ENCODE measurements at regions not wholly inside any gene's neighbourhood (a gene's known extent, or its start where the extent isn't known, plus 50 kb on each side); places are given as distances from the start of the nearest gene placed in this dataset.

- Histone ChIP-seq H3K27me3 (ENCODE audit: control insufficient read depth in 2 of 2, insufficient read depth in 2 of 2, low read length in 2 of 2) (no peaks in the 10 kb centered on the region), H3K9ac (ENCODE audit: insufficient read depth, low read length, poor library complexity, severe bottlenecking) (no peak overlapping the region), H3K79me2 (ENCODE audit: insufficient read depth, low read length) (no peaks in the 10 kb centered on the region), H3K36me3 (replicated peaks in 1 of 2; ENCODE audit: control insufficient read depth in 1 of 2, insufficient read depth in 2 of 2, low read length in 2 of 2) (no peaks in the 10 kb centered on the region), H3K9me3 (replicated peaks in 1 of 2; ENCODE audit: control insufficient read depth in 1 of 2, insufficient read depth in 1 of 2, low read length in 2 of 2) (no peaks in the 10 kb centered on the region), H3K4me3 (replicated peaks in 1 of 3; ENCODE audit: low read depth in 2 of 3, low read length in 3 of 3) (peak overlapping the region in 1 of 3 experiments; percentile 11), H3K4me1 (ENCODE audit: control insufficient read depth in 1 of 2, insufficient read depth in 2 of 2, low read length in 2 of 2) (peaks cover 27 to 32% of the 10 kb centered on the region in 2 donors), H4K20me1 (ENCODE audit: insufficient read depth, low read length) (no peaks in the 10 kb centered on the region), H3K27ac (ENCODE audit: low read depth in 1 of 2, low read length in 2 of 2) (peak overlapping the region; percentile 4 to 26), H2AFZ (ENCODE audit: insufficient read depth, low read depth, low read length, poor library complexity, severe bottlenecking) (peak overlapping the region; percentile 29), H3K4me2 (replicated peaks; ENCODE audit: extremely low read depth, low read length, poor library complexity, severe bottlenecking) (peak overlapping the region; percentile 51)
- no peaks in the 10 kb centered on the region for H3K36me3 Mint-ChIP-seq
- 10% methylated on average over 2 of the region's 10 CpGs for WGBS (ENCODE audit: insufficient coverage)
- H3K27ac Mint-ChIP-seq: peak overlapping the region in 5 of 7 donors; percentile 6 to 58 (median 14)
- H3K9me3 Mint-ChIP-seq: peaks cover 0 to 5% (median 0%) of the 10 kb centered on the region in 7 donors
- H3K27me3 Mint-ChIP-seq (ENCODE audit: low read depth in 3 of 3): peaks cover 10 to 24% (median 17%) of the 10 kb centered on the region in 3 donors
- TF ChIP-seq CTCF (IDR thresholded peaks at IDR 0.05): no peak
- H3K4me3 Mint-ChIP-seq: peak overlapping the region; percentile 43 to 59
- H3K4me1 Mint-ChIP-seq: peaks cover 32% of the 10 kb centered on the region
- DNase-seq: peak; percentile 35 to 52 (median 48)
- intact Hi-C loops (cut with micrococcal nuclease): no loop called here
Measured at GRCh38 chr1:112841825-112842224, 114.2 kb downstream of the SLC16A1 start.

GRCh38 chr1:112840631-112841624 is 115.1 kb downstream of the SLC16A1 start:
- intact Hi-C loops (cut with micrococcal nuclease): no loop called here
- Mint-ChIP-seq H3K27me3 (ENCODE audit: low read depth in 3 of 3) (peaks cover 10 to 23% (median 17%) of the 10 kb centered on the region in 3 donors), H3K36me3 (no peaks in the 10 kb centered on the region), H3K4me3 (peak overlapping the region in 1 of 2 donors; percentile 59), H3K4me1 (peaks cover 32% of the 10 kb centered on the region), H3K9me3 (peaks cover 0 to 5% (median 0%) of the 10 kb centered on the region in 7 donors), H3K27ac (peak overlapping the region in 6 of 7 donors; percentile 40 to 83 (median 62))
- DNase-seq: peak; percentile 9 to 20 (median 11)
- Histone ChIP-seq H3K27ac (ENCODE audit: low read depth in 1 of 2, low read length in 2 of 2) (peak overlapping the region; percentile 9 to 51), H3K9me3 (replicated peaks in 1 of 2; ENCODE audit: control insufficient read depth in 1 of 2, insufficient read depth in 1 of 2, low read length in 2 of 2) (no peaks in the 10 kb centered on the region), H3K79me2 (ENCODE audit: insufficient read depth, low read length) (no peaks in the 10 kb centered on the region), H3K36me3 (replicated peaks in 1 of 2; ENCODE audit: control insufficient read depth in 1 of 2, insufficient read depth in 2 of 2, low read length in 2 of 2) (no peaks in the 10 kb centered on the region), H4K20me1 (ENCODE audit: insufficient read depth, low read length) (no peaks in the 10 kb centered on the region), H3K4me3 (replicated peaks in 1 of 3; ENCODE audit: low read depth in 2 of 3, low read length in 3 of 3) (peak overlapping the region in 1 of 3 experiments; percentile 41), H3K4me2 (replicated peaks; ENCODE audit: extremely low read depth, low read length, poor library complexity, severe bottlenecking) (peak overlapping the region; percentile 42), H2AFZ (ENCODE audit: insufficient read depth, low read depth, low read length, poor library complexity, severe bottlenecking) (peak overlapping the region; percentile 35), H3K4me1 (ENCODE audit: control insufficient read depth in 1 of 2, insufficient read depth in 2 of 2, low read length in 2 of 2) (peaks cover 27 to 32% of the 10 kb centered on the region in 2 donors), H3K9ac (ENCODE audit: insufficient read depth, low read length, poor library complexity, severe bottlenecking) (no peak overlapping the region), H3K27me3 (ENCODE audit: control insufficient read depth in 2 of 2, insufficient read depth in 2 of 2, low read length in 2 of 2) (no peaks in the 10 kb centered on the region)
- TF ChIP-seq CTCF (IDR thresholded peaks at IDR 0.05): no peak
- WGBS (ENCODE audit: insufficient coverage): no CpG with 5 or more reads among the region's 7 CpGs
